ENCODE measurements at regions not wholly inside any gene's neighbourhood (a gene's known extent, or its start where the extent isn't known, plus 50 kb on each side); places are given as distances from the start of the nearest gene placed in this dataset.
"Not testable (repeated sequence)": the region's sequence is repeated elsewhere in the genome, so short reads cannot be mapped to it uniquely, and the experiment has no call there.

GRCh38 chr2:64252251-64252978 is 108.2 kb upstream of the PELI1 start:
- DNase-seq = not testable (repeated sequence)

GRCh38 chr2:64253421-64253820 is 109.2 kb upstream of the PELI1 start:
- DNase-seq = not testable (repeated sequence)

GRCh38 chr2:64258566-64258965 is 114.3 kb upstream of the PELI1 start:
- DNase-seq = no peak

DNA sequence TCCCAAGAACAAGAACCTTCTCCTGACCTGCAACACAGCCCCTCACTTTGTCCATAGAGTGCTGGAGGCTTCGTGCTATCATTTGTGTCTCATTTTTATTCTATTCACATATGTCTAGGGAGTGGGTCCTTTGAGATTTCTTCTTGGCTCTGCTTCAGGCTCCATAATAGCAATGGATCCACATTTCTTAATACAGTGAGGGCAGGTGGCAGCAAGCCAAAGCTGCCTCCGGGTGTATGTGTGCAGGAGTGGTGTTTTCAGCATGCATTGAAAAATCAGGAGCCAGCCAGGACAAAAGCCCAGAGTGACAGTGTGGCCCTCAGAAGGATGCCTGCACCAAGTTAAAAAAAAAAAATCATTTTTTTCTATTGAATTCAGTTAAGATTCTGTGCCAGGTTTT is 115.1 kb upstream of the PELI1 start:
- peak; percentile 24 for DNase-seq

- DNase-seq = no peak
Observed at GRCh38 chr2:64260093-64260803, 116.0 kb upstream of the PELI1 start.

GRCh38 chr2:64260817-64261216 is 116.6 kb upstream of the PELI1 start:
- no peak for DNase-seq

DNA sequence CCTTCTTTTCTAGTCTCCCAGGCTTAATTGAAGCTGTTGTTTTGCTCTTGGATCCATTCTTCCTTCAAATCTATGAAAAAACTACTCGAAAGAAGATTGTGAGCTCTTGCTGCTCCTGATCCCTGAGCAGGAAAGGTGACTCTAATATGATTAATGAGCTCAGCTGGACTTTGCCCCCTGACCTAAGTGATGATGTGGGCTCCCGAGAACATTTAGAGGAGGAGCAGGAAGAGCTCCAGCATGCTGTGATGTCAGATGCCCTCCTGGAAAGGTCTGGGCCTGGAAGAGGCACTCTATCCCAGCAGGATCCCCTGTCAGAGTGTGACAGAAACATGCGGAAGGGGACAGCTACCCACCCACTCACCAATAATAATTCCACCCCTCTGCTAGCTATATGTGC is 117.9 kb upstream of the PELI1 start:
- DNase-seq = peak; percentile 22

DNA sequence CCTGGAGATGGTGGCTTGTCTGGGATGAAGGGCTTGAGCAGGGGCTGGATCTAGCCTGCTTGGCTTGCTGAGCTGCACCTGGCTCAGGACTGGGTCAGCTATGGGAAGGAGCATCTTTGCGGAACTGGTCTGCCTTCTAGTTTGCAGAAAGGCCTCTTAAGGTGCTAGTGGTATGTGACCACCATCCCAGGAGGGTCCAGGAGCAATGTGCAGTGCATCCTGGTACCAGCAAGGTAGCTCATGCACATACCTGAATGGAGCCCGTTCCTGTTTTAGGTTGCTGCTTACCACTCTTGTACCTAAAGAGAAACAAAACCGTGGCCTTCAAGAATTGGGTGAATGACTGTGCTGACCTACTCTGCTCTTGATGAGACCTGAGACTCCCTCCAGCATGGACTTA is 118.6 kb upstream of the PELI1 start:
- no peak for DNase-seq

DNA sequence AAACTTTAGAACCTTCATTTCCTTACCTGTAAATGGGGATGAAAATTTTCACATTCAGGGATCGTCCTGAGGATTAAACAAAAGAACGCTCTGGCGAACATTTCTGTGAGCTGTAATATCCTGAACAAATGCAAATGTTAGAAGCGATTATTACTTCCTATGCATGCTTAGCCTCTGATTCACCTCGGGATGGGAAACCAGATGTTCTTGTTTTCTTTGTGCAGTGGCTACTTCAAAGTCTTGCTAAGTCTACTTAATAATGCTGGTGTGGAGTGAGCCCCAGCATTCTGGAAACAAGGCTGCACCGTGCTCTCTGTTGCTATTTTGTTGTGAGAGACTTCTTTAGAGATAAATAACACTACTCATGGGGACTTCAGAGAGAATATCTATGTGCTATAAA is 119.1 kb upstream of the PELI1 start:
- DNase-seq = peak; percentile 84

DNA sequence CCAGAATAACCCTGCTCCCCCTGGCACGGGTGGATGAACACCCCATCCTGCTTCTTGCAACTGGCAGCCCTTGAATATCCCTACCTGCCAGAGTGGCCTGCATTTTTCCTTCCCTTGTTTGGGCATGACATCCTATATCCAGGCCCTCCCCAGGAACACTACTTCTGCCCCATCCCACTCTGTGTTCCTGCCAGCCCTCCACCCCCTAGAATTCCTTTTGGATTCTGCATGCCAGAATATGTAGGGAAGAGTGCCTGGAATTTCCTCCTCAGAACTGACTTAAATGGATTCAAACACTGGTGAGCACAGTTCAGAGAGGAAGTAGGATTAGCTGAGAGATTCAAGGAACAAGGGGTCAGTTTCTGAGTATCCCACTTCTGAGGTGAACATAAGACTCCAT is 123.5 kb upstream of the PELI1 start:
- peak; percentile 40 for DNase-seq

GRCh38 chr2:64268330-64269048 is 124.3 kb upstream of the PELI1 start:
- peak; percentile 27 for DNase-seq

GRCh38 chr2:64273524-64274398 is 129.5 kb upstream of the PELI1 start:
- DNase-seq = peak; percentile 97

DNA sequence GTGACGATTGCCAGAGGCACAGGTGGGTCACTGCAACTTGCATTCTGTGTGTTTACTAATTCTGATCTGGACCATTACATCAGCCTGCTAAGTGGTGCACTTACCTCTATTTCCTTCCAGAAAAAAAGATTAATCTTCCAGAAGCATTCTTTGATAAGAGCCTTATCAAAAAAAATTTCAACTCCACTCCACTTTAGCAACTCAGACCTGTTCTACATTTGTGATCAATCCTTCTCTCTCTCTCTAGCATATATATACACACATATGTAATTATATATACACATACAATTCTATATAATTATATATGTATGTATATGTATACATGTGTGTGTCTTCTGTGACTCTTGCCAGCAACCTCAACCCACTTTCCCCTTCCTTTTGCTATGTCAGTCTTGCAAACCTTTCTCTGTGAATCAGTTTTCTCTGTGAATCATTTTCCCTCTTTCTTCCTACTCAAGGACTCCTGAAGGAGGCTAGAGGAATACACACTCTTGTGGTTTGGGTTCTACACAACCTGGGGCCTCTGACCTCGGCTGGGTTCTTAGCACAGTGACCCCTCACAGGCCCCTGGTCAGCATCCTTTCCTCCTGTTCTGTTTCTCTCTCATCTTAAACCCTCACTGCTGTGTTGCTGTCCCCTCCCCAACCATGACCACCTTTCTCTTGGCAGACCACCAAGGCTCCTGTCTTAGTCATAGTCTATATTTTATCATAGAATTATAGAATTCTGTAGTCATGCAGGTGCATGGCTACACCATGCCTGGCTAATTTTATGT is 130.4 kb upstream of the PELI1 start:
- no peak for DNase-seq

- DNase-seq = no peak
Observed at GRCh38 chr2:64275174-64275466, 130.9 kb upstream of the PELI1 start.

GRCh38 chr2:64276417-64277095 is 132.3 kb upstream of the PELI1 start:
- peak; percentile 77 for DNase-seq

DNA sequence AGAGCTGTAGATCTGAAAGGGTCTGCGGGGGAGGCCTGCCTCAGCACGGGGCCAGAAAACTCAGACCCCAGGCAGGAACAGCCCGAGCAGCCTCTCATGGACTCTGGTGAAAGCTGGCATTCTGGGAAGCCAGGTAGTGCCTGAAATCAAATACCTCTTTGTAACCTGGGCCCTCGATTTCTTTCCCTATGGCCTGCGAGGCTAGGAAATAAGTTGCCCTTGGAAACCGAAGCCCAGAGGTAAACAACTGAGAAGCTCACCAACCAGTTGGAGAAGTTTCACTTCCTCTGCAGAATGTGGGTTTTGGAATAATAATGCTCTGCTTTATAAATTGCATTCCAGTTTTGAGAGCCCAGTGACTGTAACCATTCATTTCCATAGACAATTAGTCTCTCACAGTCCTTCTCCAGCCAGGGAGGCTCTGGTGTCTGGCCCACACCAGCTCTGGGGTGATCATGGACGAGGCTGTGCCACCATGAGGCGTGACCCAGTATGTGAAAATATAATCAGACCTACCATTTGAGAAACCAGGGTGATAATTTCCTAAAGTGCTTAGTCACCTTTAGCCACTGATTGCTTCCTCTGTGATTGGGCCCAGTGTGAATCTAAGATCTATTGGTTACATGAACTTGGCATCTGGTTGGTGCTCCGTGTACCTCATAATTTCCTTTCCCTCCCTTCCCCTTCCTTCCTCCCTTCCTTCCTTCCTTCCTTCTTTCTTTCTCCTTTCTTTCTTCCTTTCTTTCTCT is 133.1 kb upstream of the PELI1 start:
- no peak for DNase-seq

GRCh38 chr2:64280812-64281211 is 136.6 kb upstream of the PELI1 start:
- not testable (repeated sequence) for DNase-seq

- DNase-seq = no peak
Observed at GRCh38 chr2:64283006-64283570, 138.9 kb upstream of the PELI1 start.

- DNase-seq = peak; percentile 49
Observed at GRCh38 chr2:64283641-64284361, 139.6 kb upstream of the PELI1 start.

- DNase-seq = no peak
Observed at GRCh38 chr2:64284751-64285150, 140.5 kb upstream of the PELI1 start.
